Stimulated activated CD4-positive, alpha-beta T cell treated with anti-CD3 and anti-CD28 coated beads, Interleukin-1b, Interleukin-23, amount 100 ng/mL, for 24 hours (primary cell): ENCODE measurements at regions not wholly inside any gene's neighbourhood (a gene's known extent, or its start where the extent isn't known, plus 50 kb on each side); places are given as distances from the start of the nearest gene placed in this dataset.

ENCODE experiments used
- DNase-seq, 4 experiments: peaks; one replicate each; pipeline ENCODE4 v3.0.0-alpha.2; 2020; ENCODE audit warnings: low read depth in 4 of 4, low spot score in 1 of 4

DNA sequence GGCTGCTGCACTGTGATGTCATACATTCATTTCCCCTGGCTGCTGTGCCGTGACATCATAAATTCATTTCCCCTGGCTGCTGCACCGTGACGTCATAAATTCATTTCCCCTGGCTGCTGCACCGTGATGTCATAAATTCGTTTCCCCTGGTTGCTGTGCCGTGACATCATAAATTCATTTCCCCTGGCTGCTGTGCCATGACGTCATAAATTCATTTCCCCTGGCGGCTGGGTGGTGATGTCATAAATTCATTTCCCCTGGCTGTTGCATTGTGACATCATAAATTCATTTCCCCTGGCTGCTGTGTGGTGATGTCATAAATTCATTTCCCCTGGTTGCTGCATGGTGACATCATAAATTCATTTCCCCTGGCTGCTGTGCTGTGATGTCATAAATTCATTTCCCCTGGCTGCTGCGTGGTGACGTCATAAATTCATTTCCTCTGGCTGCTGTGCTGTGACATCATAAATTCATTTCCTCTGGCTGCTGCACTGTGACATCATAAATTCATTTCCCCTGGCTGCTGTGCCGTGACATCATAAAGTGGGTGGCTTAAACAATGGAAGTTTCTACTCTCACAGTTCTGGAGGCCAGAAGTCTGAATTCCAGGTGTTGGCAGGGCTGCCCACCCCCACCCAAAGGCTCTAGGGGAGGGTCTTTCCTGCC is 301.1 kb downstream of the SHANK2 start:
- DNase-seq: no peak

DNA sequence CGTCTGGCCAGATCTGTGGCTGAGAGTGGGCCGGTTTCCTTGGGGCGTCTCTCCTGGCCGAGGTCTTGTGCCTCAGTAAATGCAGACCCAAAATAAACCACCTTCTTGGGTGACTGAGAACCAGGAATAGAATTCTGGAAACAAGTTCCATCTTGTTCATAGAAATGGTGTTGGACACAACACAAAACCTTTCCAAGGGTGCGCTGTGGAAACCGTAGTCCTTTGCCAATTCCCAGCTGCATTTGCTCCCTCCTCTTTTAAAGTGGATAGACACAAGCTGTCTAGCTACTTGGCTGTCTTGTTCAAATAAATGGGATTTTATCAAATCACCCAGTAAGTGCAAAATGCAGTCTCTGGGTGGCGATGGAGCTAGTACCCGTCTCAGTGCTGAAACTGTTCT is 300.2 kb downstream of the SHANK2 start:
- DNase-seq: no peak

DNA sequence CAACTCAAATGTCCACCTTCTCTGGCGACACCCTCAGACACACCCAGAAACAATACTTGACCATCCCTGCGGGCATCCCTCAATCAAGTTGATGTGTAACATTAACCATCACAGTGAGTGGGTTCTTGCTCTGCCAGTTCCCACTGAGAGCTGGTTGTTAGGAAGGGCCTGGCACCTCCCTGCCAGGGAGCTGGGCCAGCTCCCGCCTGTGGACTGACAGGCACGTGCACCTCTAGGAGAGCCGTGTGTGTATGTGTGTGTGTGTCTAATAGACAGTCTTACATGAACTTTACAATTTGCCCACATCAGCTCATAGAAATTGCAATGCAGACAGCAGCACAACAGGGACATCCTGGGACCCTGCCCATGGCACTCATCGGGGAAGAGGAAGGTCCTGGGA is 298.7 kb downstream of the SHANK2 start:
- DNase-seq: no peak

DNA sequence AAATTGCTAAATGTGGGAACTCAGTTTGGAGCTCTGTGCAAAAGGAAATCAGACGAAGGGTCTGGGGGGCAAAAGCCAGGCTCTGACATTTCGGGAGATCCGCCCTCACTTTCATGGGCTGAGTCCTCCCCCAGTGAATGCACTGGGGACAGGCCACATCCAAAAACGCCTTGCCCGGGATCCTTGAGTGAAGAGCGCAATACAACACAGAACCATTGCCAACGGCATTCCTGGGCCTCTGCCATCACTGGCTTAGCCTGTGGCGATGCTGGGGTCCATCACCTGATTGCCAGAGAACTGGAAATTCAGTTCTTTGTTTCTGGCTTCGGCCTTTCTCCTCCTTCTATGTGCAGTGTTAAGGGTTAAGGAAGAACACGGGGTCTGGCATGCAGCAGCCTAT is 297.9 kb downstream of the SHANK2 start:
- DNase-seq: no peak
